Esophagus squamous epithelium (tissue), 5 donors: ENCODE measurements at regions not wholly inside any gene's neighbourhood (a gene's known extent, or its start where the extent isn't known, plus 50 kb on each side); places are given as distances from the start of the nearest gene placed in this dataset.

Experiments
- DNase-seq: peaks from one replicate; lab custom pipeline; 2025; lab: John Stamatoyannopoulos, UW
- H3K27ac ChIP-seq, 4 donors: fragments of 200-600 bp; sonication (generic); one replicate each; pipeline ENCODE4 v1.5.1; 2016 to 2019; ENCODE audit warnings: mild to moderate bottlenecking in 1 of 4
- H3K27me3 ChIP-seq, 4 donors: fragments of 200-600 bp; sonication (generic); 1 replicate in 3 of 4; 2 replicates in 1 of 4; pipeline versions ENCODE4 v1.5.1 to v1.6.0; 2017 to 2021; ENCODE audit warnings: antibody characterized with exemption in 1 of 4
- H3K36me3 ChIP-seq, 3 donors: fragments of 200-600 bp; sonication (generic); one replicate each; pipeline ENCODE4 v1.5.1; 2016 to 2019
- H3K4me1 ChIP-seq, 3 donors: fragments of 200-600 bp; sonication (generic); one replicate each; pipeline ENCODE4 v1.5.1; 2017 to 2019
- H3K4me3 ChIP-seq, 4 donors: fragments of 200-600 bp; sonication (generic); 1 replicate in 3 of 4; 2 replicates in 1 of 4; pipeline ENCODE4 v1.5.1; 2016 to 2019; ENCODE audit warnings: mild to moderate bottlenecking in 2 of 4, moderate library complexity in 1 of 4
- H3K9me3 ChIP-seq, 3 donors: fragments of 200-600 bp; sonication (generic); one replicate each; pipeline ENCODE4 v1.5.1; 2016 to 2019
- POLR2A ChIP-seq, 4 donors: fragments of 450-650 bp; IDR thresholded peaks; one replicate each; pipeline ENCODE4 v1.6.1; 2017; ENCODE audit warnings: antibody characterized with exemption in 4 of 4, mild to moderate bottlenecking in 4 of 4, moderate library complexity in 3 of 4
- WGBS, 2 donors: methylation state at CpG; one replicate each; pipeline ENCODE4 v1.1.5; 2018; 5-methylcytosine and 5-hydroxymethylcytosine counted together
- intact Hi-C: fragments of 100-400 bp; cut with DNase I; formaldehyde crosslinking; loops from one replicate; pipeline ENCODE4 v1.15.0; 2022
- TF ChIP-seq, protein P1 (sequence below), 6 experiments: fragments of 450-650 bp in 4 of 6; fragments of 200-600 bp in 2 of 6; sonication (generic) in 2 of 6; IDR thresholded peaks; one replicate each; pipeline ENCODE4 v1.5.1; 2016 to 2019; ENCODE audit warnings: antibody characterized with exemption in 6 of 6, mild to moderate bottlenecking in 4 of 6, moderate library complexity in 4 of 6
- donor health status: DM: yes; HTN: yes; CAD: no.

DNA sequence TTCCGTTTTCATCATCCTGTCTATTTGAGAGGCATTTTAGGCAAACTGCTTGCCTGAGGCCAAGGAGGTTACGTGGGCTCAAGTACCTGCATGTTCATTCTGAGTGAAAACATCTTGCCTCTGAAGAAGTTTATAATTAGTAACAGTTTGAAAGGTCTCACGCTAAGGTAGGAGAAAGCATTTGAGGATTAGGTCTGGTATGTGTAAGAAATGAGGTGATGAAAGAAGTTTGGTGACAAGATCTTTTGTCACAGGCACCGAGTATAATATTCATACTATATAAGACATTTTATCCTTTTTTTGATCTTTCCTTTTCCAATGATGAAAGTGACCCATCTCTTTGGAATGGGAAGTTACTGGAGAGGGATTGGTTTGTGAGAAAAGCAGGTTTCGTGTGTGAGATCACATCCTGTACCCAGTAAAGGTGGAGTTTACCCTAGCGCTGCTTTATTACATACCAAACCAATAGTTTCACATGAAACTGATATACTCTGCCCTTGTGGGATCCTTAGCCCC, 98.7 kb upstream of the PDC start:
- Histone ChIP-seq H3K27me3 (no peaks in the 10 kb centered on the region), H3K27ac (no peak overlapping the region), H3K9me3 (no peaks in the 10 kb centered on the region), H3K4me1 (peaks cover 0 to 8% (median 0%) of the 10 kb centered on the region in 3 donors), H3K4me3 (no peak overlapping the region), H3K36me3 (no peaks in the 10 kb centered on the region)
- intact Hi-C loops: no loop called here
- TF ChIP-seq, protein P1, sequence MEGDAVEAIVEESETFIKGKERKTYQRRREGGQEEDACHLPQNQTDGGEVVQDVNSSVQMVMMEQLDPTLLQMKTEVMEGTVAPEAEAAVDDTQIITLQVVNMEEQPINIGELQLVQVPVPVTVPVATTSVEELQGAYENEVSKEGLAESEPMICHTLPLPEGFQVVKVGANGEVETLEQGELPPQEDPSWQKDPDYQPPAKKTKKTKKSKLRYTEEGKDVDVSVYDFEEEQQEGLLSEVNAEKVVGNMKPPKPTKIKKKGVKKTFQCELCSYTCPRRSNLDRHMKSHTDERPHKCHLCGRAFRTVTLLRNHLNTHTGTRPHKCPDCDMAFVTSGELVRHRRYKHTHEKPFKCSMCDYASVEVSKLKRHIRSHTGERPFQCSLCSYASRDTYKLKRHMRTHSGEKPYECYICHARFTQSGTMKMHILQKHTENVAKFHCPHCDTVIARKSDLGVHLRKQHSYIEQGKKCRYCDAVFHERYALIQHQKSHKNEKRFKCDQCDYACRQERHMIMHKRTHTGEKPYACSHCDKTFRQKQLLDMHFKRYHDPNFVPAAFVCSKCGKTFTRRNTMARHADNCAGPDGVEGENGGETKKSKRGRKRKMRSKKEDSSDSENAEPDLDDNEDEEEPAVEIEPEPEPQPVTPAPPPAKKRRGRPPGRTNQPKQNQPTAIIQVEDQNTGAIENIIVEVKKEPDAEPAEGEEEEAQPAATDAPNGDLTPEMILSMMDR (IDR thresholded peaks at IDR 0.05): no peak
- TF ChIP-seq POLR2A (IDR thresholded peaks at IDR 0.05): no peak
- WGBS, 2 donors: 43 to 46% methylated on average over 6 of the region's 6 CpGs
- no peak for DNase-seq

DNA sequence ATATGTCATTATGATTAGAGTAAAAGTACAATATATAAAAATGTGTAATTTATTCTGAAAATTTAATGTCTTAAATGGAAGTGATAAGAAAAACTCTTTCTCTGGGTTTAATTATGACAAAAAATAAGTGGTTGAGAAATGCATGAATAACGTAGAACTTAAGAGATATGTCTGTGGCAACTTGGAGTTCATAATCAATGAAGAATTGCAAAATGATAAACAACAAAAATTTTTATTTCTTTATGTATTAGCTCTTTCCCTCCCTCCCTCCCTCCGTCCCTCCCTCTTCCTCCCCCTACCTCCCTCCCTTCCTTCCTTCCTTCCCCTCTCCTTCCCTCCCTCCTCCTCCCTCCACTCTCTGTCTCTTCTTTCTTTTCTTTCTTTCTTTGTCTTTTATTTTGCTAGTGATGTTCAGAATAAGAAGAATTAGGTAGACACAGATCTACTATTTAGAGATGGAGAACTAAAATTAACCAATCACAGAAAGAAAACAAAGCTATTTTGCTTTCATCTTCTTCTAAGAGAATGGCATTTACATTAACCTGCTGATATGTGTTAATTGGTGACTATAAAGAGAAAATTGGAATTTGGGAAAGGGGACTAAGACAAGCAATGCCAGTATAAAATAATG, 96.3 kb upstream of the PDC start:
- no peak for DNase-seq
- 66% methylated on average over 2 of the region's 2 CpGs for WGBS, 2 donors

GRCh38 chr1:186550832-186551231, 89.9 kb upstream of the PDC start:
- Histone ChIP-seq H3K27ac (no peak overlapping the region), H3K36me3 (no peaks in the 10 kb centered on the region), H3K27me3 (no peaks in the 10 kb centered on the region), H3K4me1 (no peaks in the 10 kb centered on the region), H3K4me3 (no peak overlapping the region), H3K9me3 (peaks cover 0 to 15% (median 4%) of the 10 kb centered on the region in 3 donors)
- TF ChIP-seq POLR2A (IDR thresholded peaks at IDR 0.05): no peak
- TF ChIP-seq, protein P1 (IDR thresholded peaks at IDR 0.05): no peak
- DNase-seq: no peak
- intact Hi-C loops: no loop called here
- 100% methylated on average over 1 of the region's 10 CpGs for WGBS, 2 donors

More for the DNA sequence above, 96.3 kb upstream of the PDC start:
- Histone ChIP-seq H3K9me3 (no peaks in the 10 kb centered on the region), H3K36me3 (no peaks in the 10 kb centered on the region), H3K4me3 (no peak overlapping the region), H3K27me3 (no peaks in the 10 kb centered on the region), H3K4me1 (peaks cover 0 to 8% (median 0%) of the 10 kb centered on the region in 3 donors), H3K27ac (no peak overlapping the region)
- TF ChIP-seq, protein P1 (IDR thresholded peaks at IDR 0.05): no peak
- no peak for TF ChIP-seq POLR2A (IDR thresholded peaks at IDR 0.05)
- intact Hi-C loops: no loop called here

- DNase-seq: no peak
- TF ChIP-seq, protein P1 (IDR thresholded peaks at IDR 0.05): no peak
- Histone ChIP-seq H3K27ac (no peak overlapping the region), H3K4me1 (peaks cover 0 to 7% (median 0%) of the 10 kb centered on the region in 3 donors), H3K27me3 (no peaks in the 10 kb centered on the region), H3K9me3 (peaks cover 0 to 13% (median 4%) of the 10 kb centered on the region in 3 donors), H3K4me3 (no peak overlapping the region), H3K36me3 (no peaks in the 10 kb centered on the region)
- 96 to 98% methylated on average over 7 to 8 of the region's 8 CpGs for WGBS, 2 donors
- intact Hi-C loops: no loop called here
These were observed 80.1 kb upstream of the PDC start for GRCh38 chr1:186541003-186541402.

DNA sequence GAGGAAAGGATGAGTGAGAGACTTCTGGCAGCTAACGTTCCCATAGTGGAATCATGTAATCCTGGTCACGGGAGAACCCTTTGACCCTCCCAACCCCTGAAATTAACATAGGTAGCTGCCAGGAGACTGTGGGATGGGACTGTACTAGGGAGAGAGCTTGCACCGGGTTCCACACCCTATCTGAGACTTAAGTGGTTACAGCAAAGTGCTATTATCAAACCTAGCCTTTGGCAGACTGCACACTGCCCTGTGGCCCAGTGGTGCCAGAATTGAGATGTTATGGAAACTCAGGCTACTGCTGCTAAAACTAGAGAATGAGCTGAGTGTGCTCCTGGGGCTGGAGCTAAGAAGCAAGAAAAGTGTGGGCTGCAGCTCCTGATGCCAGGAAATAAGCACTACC, 79.6 kb upstream of the PDC start:
- Histone ChIP-seq H3K4me3 (no peak overlapping the region), H3K9me3 (peaks cover 0 to 13% (median 4%) of the 10 kb centered on the region in 3 donors), H3K4me1 (peaks cover 0 to 12% (median 0%) of the 10 kb centered on the region in 3 donors), H3K27ac (no peak overlapping the region), H3K36me3 (no peaks in the 10 kb centered on the region), H3K27me3 (no peaks in the 10 kb centered on the region)
- intact Hi-C loops: no loop called here
- DNase-seq: no peak
- 57 to 92% methylated on average over 2 to 3 of the region's 3 CpGs for WGBS, 2 donors
- TF ChIP-seq, protein P1 (IDR thresholded peaks at IDR 0.05): no peak
- TF ChIP-seq POLR2A (IDR thresholded peaks at IDR 0.05): no peak
